ENCODE measurements at regions not wholly inside any gene's neighbourhood (a gene's known extent, or its start where the extent isn't known, plus 50 kb on each side); places are given as distances from the start of the nearest gene placed in this dataset.

GRCh38 chr20:12659942-12660341, 348.8 kb upstream of the SPTLC3 start:
- TF ChIP-seq POLR2A (IDR thresholded peaks at IDR 0.05; ENCODE audit: low read length) (no peak), GATA1 (IDR thresholded peaks at IDR 0.05; ENCODE audit: low read depth, low read length) (no peak)
